GM12872 (cell line): ENCODE measurements at regions not wholly inside any gene's neighbourhood (a gene's known extent, or its start where the extent isn't known, plus 50 kb on each side); places are given as distances from the start of the nearest gene placed in this dataset.

ENCODE experiments used
- TF ChIP-seq, protein P1 (sequence below): IDR thresholded peaks from 3 replicates; pipeline ENCODE4 v1.5.1; 2011; ENCODE audit warnings: low read depth, mild to moderate bottlenecking, low read length, moderate library complexity; ENCODE audit not compliant: insufficient read depth

- TF ChIP-seq, protein P1, sequence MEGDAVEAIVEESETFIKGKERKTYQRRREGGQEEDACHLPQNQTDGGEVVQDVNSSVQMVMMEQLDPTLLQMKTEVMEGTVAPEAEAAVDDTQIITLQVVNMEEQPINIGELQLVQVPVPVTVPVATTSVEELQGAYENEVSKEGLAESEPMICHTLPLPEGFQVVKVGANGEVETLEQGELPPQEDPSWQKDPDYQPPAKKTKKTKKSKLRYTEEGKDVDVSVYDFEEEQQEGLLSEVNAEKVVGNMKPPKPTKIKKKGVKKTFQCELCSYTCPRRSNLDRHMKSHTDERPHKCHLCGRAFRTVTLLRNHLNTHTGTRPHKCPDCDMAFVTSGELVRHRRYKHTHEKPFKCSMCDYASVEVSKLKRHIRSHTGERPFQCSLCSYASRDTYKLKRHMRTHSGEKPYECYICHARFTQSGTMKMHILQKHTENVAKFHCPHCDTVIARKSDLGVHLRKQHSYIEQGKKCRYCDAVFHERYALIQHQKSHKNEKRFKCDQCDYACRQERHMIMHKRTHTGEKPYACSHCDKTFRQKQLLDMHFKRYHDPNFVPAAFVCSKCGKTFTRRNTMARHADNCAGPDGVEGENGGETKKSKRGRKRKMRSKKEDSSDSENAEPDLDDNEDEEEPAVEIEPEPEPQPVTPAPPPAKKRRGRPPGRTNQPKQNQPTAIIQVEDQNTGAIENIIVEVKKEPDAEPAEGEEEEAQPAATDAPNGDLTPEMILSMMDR: no peak
Observed at GRCh38 chr6:169903122-169903521, 151.7 kb downstream of the ERMARD start.

GRCh38 chr6:169902604-169903003, 151.2 kb downstream of the ERMARD start:
- TF ChIP-seq, protein P1: no peak

- TF ChIP-seq, protein P1: no peak
Observed at GRCh38 chr6:169902070-169902469, 150.6 kb downstream of the ERMARD start.

DNA sequence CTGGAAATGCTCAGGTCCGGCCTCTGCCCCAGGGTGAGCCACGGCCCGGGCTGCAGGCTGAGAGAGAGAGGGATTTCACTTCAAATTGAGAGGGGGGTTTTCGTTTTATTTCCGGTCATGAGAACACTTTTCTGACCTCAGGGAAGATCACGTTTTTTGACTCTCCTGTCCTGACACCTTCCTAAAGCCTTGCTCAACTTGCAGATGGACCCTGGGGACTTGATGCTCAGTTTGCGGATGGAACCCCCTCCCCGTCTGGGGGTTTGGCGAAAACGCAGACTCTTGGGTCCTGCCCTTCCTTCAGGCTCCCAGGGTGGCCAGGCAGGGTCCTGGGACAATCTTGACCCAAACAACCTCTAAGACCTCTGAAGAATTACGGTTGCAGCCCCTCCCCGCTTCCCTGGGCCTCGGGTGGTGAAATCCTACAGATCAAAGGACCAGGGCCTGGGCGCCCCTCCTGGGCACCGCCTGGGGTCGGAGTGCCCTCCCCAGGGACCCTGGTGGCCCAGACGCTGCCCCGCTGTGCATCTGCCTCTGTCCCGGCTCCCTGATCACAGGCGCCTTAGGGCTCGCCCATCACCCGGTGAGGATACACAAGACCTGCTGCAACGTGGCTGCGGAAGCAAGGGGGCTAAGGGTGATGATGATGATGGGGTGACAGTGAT, 148.2 kb downstream of the ERMARD start:
- TF ChIP-seq, protein P1: no peak

DNA sequence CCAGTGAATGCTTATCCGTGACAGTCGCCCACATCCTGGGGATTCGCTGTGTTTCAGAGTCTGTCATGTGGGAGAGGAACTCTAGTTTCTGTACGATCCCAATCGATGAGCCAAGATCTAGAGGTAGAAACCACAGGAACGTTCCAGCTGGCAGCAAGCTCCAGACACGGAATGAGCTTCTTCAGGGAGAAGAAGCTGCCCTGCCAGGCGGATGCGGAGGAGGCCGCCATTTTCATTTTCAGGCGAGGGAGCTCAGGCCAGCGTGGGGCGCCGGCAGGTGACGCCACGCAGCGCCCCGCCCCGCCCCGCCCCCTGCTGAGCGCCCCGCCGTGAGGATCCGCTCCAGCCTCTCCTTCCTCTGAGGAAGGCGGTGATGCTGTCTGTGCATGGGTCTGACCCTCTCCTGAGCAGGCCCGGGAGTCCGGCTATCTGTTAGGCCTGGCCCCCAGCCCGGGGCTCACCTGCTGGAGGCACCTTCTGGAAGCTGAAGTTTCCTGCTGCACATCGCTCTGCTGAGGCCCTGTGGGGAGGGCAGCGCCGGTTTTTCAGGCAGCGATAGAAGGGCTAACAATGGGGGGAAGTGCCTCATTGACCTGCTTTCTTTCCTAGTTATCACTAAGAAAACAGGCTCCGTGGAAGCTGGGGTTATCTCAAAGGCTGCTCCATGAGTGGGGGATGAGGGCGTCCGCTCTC, 147.5 kb downstream of the ERMARD start:
- TF ChIP-seq, protein P1: no peak

DNA sequence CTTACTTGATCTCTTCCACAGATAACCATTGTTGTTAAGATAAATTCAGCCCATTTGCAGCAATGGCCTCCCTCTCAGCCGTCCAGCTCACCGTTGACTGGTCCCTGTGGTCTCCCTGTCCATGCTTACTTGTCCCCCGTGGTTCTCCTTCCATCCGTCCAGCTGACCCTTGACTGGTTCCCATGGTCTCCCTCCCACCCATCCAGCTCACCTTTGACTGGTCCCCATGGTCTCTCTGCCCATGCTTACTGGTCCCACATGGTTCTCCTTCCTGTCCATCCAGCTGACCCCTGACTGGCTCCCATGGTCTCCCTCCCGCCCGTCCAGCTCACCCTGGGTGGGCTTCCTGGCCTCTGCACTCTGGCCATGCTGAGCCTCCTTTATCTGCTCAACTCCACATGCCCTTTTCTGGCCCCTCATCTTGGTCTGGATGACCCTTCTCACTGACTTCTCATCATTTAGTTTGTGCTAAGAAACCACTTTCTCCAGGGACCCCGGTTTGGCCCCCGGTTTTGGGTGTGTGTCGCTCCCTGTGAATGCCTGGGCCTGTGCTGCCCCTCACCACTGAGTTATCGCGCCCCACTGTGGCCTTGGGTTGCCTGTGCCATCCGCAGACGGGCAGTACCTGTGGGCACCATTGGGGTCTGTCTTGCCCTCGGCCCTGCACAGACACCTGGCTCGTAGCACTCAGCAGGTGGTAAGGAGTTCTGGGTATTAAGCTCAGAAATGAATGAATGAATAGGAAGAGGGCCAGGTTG, 146.4 kb downstream of the ERMARD start:
- TF ChIP-seq, protein P1: no peak

- TF ChIP-seq, protein P1: no peak
Observed at GRCh38 chr6:169896826-169897456, 145.5 kb downstream of the ERMARD start.
